Right lobe of liver (tissue), 6 donors: ENCODE measurements at regions not wholly inside any gene's neighbourhood (a gene's known extent, or its start where the extent isn't known, plus 50 kb on each side); places are given as distances from the start of the nearest gene placed in this dataset.

ENCODE experiments used
- ATAC-seq, 4 donors: fragments of 200-7000 bp; cut with Tn5 transposase; one replicate each; pipeline ENCODE4 v1.9.1; 2020; ENCODE audit warnings: mild to moderate bottlenecking in 4 of 4, moderate library complexity in 4 of 4
- DNase-seq, 3 donors: peaks; one replicate each; pipeline ENCODE4 v3.0.0-alpha.2; 2020
- H3K27ac ChIP-seq, 3 donors: fragments of 200-600 bp; one replicate each; pipeline ENCODE4 v1.8.0; 2022
- H3K27me3 ChIP-seq, 2 donors: fragments of 200-600 bp; one replicate each; pipeline ENCODE4 v1.8.0; 2022
- H3K36me3 ChIP-seq, 4 donors: fragments of 200-600 bp; sonication (generic) in 1 of 4; one replicate each; pipeline versions ENCODE4 v1.5.1 to v1.8.0; 2017 to 2022; ENCODE audit warnings: control low read depth in 1 of 4
- H3K4me1 ChIP-seq, 4 donors: fragments of 200-600 bp; sonication (generic) in 1 of 4; one replicate each; pipeline versions ENCODE4 v1.5.1 to v1.8.0; 2017 to 2022; ENCODE audit warnings: control low read depth in 1 of 4
- H3K4me3 ChIP-seq, 3 donors: fragments of 200-600 bp; one replicate each; pipeline ENCODE4 v1.8.0; 2022
- H3K9me3 ChIP-seq, 4 donors: fragments of 200-600 bp; sonication (generic) in 1 of 4; one replicate each; pipeline versions ENCODE4 v1.5.1 to v1.8.0; 2017 to 2022; ENCODE audit warnings: control low read depth in 1 of 4
- POLR2A ChIP-seq: fragments of 450-650 bp; IDR thresholded peaks from one replicate; pipeline ENCODE4 v1.6.1; 2017; ENCODE audit warnings: antibody characterized with exemption, mild to moderate bottlenecking
- WGBS: methylation state at CpG from one replicate; pipeline ENCODE4 v1.1.6; 2018; ENCODE audit warnings: low coverage, low lambda C conversion rate; ENCODE audit not compliant: insufficient coverage; ENCODE audit errors: missing lambda C conversion rate; 5-methylcytosine and 5-hydroxymethylcytosine counted together
- intact Hi-C, 2 donors: fragments of 100-400 bp; cut with DNase I; formaldehyde crosslinking; loops; one replicate each; pipeline versions ENCODE4 v1.11.2 to v1.14.1; 2022
- TF ChIP-seq, protein P1 (sequence below), 4 donors: fragments of 200-600 bp in 3 of 4; fragments of 450-650 bp in 1 of 4; IDR thresholded peaks; one replicate each; pipeline versions ENCODE4 v1.5.1 to v1.8.0; 2016 to 2022; ENCODE audit warnings: antibody characterized with exemption in 4 of 4, mild to moderate bottlenecking in 2 of 4
- donor health status: DM: no; HTN: yes; CAD: no.
- donor health status: DM: no; HTN: no; CAD: no.
- donor health status: DM: no; HTN: no; CAD: no.
- donor health status: DM: no; HTN: yes; CAD: no.
- donor health status: DM: no; HTN: yes; CAD: no.

DNA sequence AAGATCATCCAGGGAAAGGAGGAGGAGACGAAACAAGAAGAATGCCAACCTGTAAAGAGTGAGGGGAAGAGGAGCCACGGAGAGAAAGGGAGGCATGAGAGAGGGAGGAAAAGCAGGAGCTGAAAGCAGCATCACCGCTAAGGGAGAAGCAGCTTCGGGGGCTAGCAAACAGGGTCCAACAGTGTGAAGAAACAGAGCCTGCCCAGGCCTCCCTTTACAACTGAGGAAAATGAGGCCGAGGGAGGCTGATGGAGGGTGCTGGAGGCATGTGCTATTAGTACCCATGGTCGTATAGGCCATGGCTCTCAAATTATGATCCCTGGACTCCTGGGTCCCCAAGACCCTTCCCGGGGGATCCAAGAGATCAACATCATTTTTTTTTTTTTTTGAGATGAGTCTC, 50.4 kb upstream of the ASPRV1 start:
- WGBS = 83% methylated on average over 5 of the region's 7 CpGs
- H3K9me3 ChIP-seq = no peaks in the 10 kb centered on the region
- no peaks in the 10 kb centered on the region for H3K36me3 ChIP-seq
- H3K27ac ChIP-seq = no peak overlapping the region
- intact Hi-C loops = no loop called here
- no peak overlapping the region for H3K4me3 ChIP-seq
- peak in 1 of 3 donors; percentile 39 for DNase-seq
- H3K4me1 ChIP-seq = peaks cover 0 to 4% (median 0%) of the 10 kb centered on the region in 4 donors
- no peaks in the 10 kb centered on the region for H3K27me3 ChIP-seq
- TF ChIP-seq POLR2A = no peak
- TF ChIP-seq, protein P1, sequence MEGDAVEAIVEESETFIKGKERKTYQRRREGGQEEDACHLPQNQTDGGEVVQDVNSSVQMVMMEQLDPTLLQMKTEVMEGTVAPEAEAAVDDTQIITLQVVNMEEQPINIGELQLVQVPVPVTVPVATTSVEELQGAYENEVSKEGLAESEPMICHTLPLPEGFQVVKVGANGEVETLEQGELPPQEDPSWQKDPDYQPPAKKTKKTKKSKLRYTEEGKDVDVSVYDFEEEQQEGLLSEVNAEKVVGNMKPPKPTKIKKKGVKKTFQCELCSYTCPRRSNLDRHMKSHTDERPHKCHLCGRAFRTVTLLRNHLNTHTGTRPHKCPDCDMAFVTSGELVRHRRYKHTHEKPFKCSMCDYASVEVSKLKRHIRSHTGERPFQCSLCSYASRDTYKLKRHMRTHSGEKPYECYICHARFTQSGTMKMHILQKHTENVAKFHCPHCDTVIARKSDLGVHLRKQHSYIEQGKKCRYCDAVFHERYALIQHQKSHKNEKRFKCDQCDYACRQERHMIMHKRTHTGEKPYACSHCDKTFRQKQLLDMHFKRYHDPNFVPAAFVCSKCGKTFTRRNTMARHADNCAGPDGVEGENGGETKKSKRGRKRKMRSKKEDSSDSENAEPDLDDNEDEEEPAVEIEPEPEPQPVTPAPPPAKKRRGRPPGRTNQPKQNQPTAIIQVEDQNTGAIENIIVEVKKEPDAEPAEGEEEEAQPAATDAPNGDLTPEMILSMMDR (IDR thresholded peaks at IDR 0.05) = no peak
- ATAC-seq = no peak

DNA sequence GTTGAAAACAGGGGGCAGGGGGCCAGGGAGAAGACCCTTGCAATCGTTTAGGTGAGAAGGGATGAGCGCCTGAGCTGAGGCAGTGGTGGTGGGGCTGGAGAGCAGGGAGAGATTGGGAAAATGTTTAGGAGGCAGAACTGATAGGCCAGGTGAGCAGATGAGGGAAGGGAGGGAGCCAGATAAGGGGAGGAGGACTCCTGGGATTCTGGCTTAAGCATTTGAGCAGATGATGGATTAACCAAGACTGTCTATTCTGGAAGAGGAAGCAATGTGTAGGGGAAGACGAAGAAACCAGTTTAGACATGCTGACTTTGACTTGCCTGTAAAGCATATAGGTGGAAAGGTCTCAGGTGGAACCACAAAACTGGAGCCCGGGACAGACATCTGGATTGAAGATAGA, 49.9 kb upstream of the ASPRV1 start:
- WGBS = 84% methylated on average over 4 of the region's 4 CpGs
- ATAC-seq = no peak
- no peaks in the 10 kb centered on the region for H3K9me3 ChIP-seq
- intact Hi-C loops = no loop called here
- no peaks in the 10 kb centered on the region for H3K27me3 ChIP-seq
- no peak for TF ChIP-seq POLR2A
- TF ChIP-seq, protein P1 (IDR thresholded peaks at IDR 0.05) = no peak
- peak in 1 of 3 donors; percentile 30 for DNase-seq
- no peaks in the 10 kb centered on the region for H3K36me3 ChIP-seq
- H3K4me3 ChIP-seq = no peak overlapping the region
- no peak overlapping the region for H3K27ac ChIP-seq
- H3K4me1 ChIP-seq = peaks cover 0 to 4% (median 0%) of the 10 kb centered on the region in 4 donors
